ENCODE measurements at regions not wholly inside any gene's neighbourhood (a gene's known extent, or its start where the extent isn't known, plus 50 kb on each side); places are given as distances from the start of the nearest gene placed in this dataset.
"Not testable (repeated sequence)": the region's sequence is repeated elsewhere in the genome, so short reads cannot be mapped to it uniquely, and the experiment has no call there.

GRCh38 chr13:44810061-44810840 is 179.0 kb downstream of the NUFIP1 start:
- Histone ChIP-seq H3K27me3 (ENCODE audit: control insufficient read depth, insufficient read depth, low read length) (no peaks in the 10 kb centered on the region), H3K4me3 (ENCODE audit: insufficient read depth, low read depth, low read length) (no peak overlapping the region), H3K36me3 (replicated peaks; ENCODE audit: control insufficient read depth, insufficient read depth, low read length) (no peaks in the 10 kb centered on the region)
- DNase-seq = no peak

GRCh38 chr13:44809190-44809589 is 180.1 kb downstream of the NUFIP1 start:
- Histone ChIP-seq H3K36me3 (replicated peaks; ENCODE audit: control insufficient read depth, insufficient read depth, low read length) (no peaks in the 10 kb centered on the region), H3K27me3 (ENCODE audit: control insufficient read depth, insufficient read depth, low read length) (no peaks in the 10 kb centered on the region), H3K4me3 (ENCODE audit: insufficient read depth, low read depth, low read length) (no peak overlapping the region)
- no peak for DNase-seq

GRCh38 chr13:44808185-44808584 is 181.1 kb downstream of the NUFIP1 start:
- Histone ChIP-seq H3K27me3 (ENCODE audit: control insufficient read depth, insufficient read depth, low read length) (no peaks in the 10 kb centered on the region), H3K36me3 (replicated peaks; ENCODE audit: control insufficient read depth, insufficient read depth, low read length) (no peaks in the 10 kb centered on the region), H3K4me3 (ENCODE audit: insufficient read depth, low read depth, low read length) (no peak overlapping the region)
- no peak for DNase-seq

GRCh38 chr13:44807449-44808034 is 181.7 kb downstream of the NUFIP1 start:
- Histone ChIP-seq H3K27me3 (ENCODE audit: control insufficient read depth, insufficient read depth, low read length) (no peaks in the 10 kb centered on the region), H3K4me3 (ENCODE audit: insufficient read depth, low read depth, low read length) (no peak overlapping the region), H3K36me3 (replicated peaks; ENCODE audit: control insufficient read depth, insufficient read depth, low read length) (no peaks in the 10 kb centered on the region)

GRCh38 chr13:44806826-44807225 is 182.4 kb downstream of the NUFIP1 start:
- DNase-seq = no peak
- Histone ChIP-seq H3K36me3 (replicated peaks; ENCODE audit: control insufficient read depth, insufficient read depth, low read length) (no peaks in the 10 kb centered on the region), H3K4me3 (ENCODE audit: insufficient read depth, low read depth, low read length) (no peak overlapping the region), H3K27me3 (ENCODE audit: control insufficient read depth, insufficient read depth, low read length) (no peaks in the 10 kb centered on the region)

More at GRCh38 chr13:44807449-44808034, 181.7 kb downstream of the NUFIP1 start:
- no peak for DNase-seq

GRCh38 chr13:44805585-44805984 is 183.7 kb downstream of the NUFIP1 start:
- H3K4me3 ChIP-seq (ENCODE audit: insufficient read depth, low read depth, low read length) = no peak overlapping the region
- H3K27me3 ChIP-seq (ENCODE audit: control insufficient read depth, insufficient read depth, low read length) = no peaks in the 10 kb centered on the region
- no peak for DNase-seq
- H3K36me3 ChIP-seq (replicated peaks; ENCODE audit: control insufficient read depth, insufficient read depth, low read length) = no peaks in the 10 kb centered on the region

- H3K36me3 ChIP-seq (replicated peaks; ENCODE audit: control insufficient read depth, insufficient read depth, low read length) = no peaks in the 10 kb centered on the region
- H3K4me3 ChIP-seq (ENCODE audit: insufficient read depth, low read depth, low read length) = no peak overlapping the region
- DNase-seq = no peak
- no peaks in the 10 kb centered on the region for H3K27me3 ChIP-seq (ENCODE audit: control insufficient read depth, insufficient read depth, low read length)
Measured at GRCh38 chr13:44803390-44803789, 185.9 kb downstream of the NUFIP1 start.

GRCh38 chr13:44802491-44802890 is 186.8 kb downstream of the NUFIP1 start:
- Histone ChIP-seq H3K36me3 (replicated peaks; ENCODE audit: control insufficient read depth, insufficient read depth, low read length) (no peaks in the 10 kb centered on the region), H3K27me3 (ENCODE audit: control insufficient read depth, insufficient read depth, low read length) (no peaks in the 10 kb centered on the region), H3K4me3 (ENCODE audit: insufficient read depth, low read depth, low read length) (no peak overlapping the region)
- DNase-seq = no peak

- H3K4me3 ChIP-seq (ENCODE audit: insufficient read depth, low read depth, low read length) = no peak overlapping the region
- no peaks in the 10 kb centered on the region for H3K36me3 ChIP-seq (replicated peaks; ENCODE audit: control insufficient read depth, insufficient read depth, low read length)
- DNase-seq = no peak
- no peaks in the 10 kb centered on the region for H3K27me3 ChIP-seq (ENCODE audit: control insufficient read depth, insufficient read depth, low read length)
Measured at GRCh38 chr13:44801990-44802389, 187.3 kb downstream of the NUFIP1 start.

- H3K36me3 ChIP-seq (replicated peaks; ENCODE audit: control insufficient read depth, insufficient read depth, low read length) = no peaks in the 10 kb centered on the region
- no peak for DNase-seq
- no peak overlapping the region for H3K4me3 ChIP-seq (ENCODE audit: insufficient read depth, low read depth, low read length)
- H3K27me3 ChIP-seq (ENCODE audit: control insufficient read depth, insufficient read depth, low read length) = no peaks in the 10 kb centered on the region
Measured at GRCh38 chr13:44800626-44801025, 188.6 kb downstream of the NUFIP1 start.

GRCh38 chr13:44797685-44798084 is 191.6 kb downstream of the NUFIP1 start:
- H3K36me3 ChIP-seq (replicated peaks; ENCODE audit: control insufficient read depth, insufficient read depth, low read length) = no peaks in the 10 kb centered on the region
- H3K27me3 ChIP-seq (ENCODE audit: control insufficient read depth, insufficient read depth, low read length) = no peaks in the 10 kb centered on the region
- DNase-seq = no peak
- H3K4me3 ChIP-seq (ENCODE audit: insufficient read depth, low read depth, low read length) = no peak overlapping the region

- Histone ChIP-seq H3K36me3 (replicated peaks; ENCODE audit: control insufficient read depth, insufficient read depth, low read length) (no peaks in the 10 kb centered on the region), H3K27me3 (ENCODE audit: control insufficient read depth, insufficient read depth, low read length) (no peaks in the 10 kb centered on the region), H3K4me3 (ENCODE audit: insufficient read depth, low read depth, low read length) (no peak overlapping the region)
- DNase-seq = no peak
Measured at GRCh38 chr13:44796597-44797490, 192.4 kb downstream of the NUFIP1 start.

GRCh38 chr13:44796039-44796438 is 193.2 kb downstream of the NUFIP1 start:
- not testable (repeated sequence) for DNase-seq

GRCh38 chr13:44795176-44795575 is 194.1 kb downstream of the NUFIP1 start:
- no peak for DNase-seq
- H3K36me3 ChIP-seq (replicated peaks; ENCODE audit: control insufficient read depth, insufficient read depth, low read length) = no peaks in the 10 kb centered on the region
- no peaks in the 10 kb centered on the region for H3K27me3 ChIP-seq (ENCODE audit: control insufficient read depth, insufficient read depth, low read length)
- no peak overlapping the region for H3K4me3 ChIP-seq (ENCODE audit: insufficient read depth, low read depth, low read length)

More at GRCh38 chr13:44796039-44796438, 193.2 kb downstream of the NUFIP1 start:
- not testable (repeated sequence) for H3K4me3 ChIP-seq (ENCODE audit: insufficient read depth, low read depth, low read length); H3K27me3 ChIP-seq (ENCODE audit: control insufficient read depth, insufficient read depth, low read length); H3K36me3 ChIP-seq (replicated peaks; ENCODE audit: control insufficient read depth, insufficient read depth, low read length)

GRCh38 chr13:44792096-44792495 is 197.2 kb downstream of the NUFIP1 start:
- H3K36me3 ChIP-seq (replicated peaks; ENCODE audit: control insufficient read depth, insufficient read depth, low read length) = no peaks in the 10 kb centered on the region
- DNase-seq = no peak
- no peaks in the 10 kb centered on the region for H3K27me3 ChIP-seq (ENCODE audit: control insufficient read depth, insufficient read depth, low read length)
- H3K4me3 ChIP-seq (ENCODE audit: insufficient read depth, low read depth, low read length) = no peak overlapping the region
